Erythroblast (primary cell): ENCODE measurements at regions not wholly inside any gene's neighbourhood (a gene's known extent, or its start where the extent isn't known, plus 50 kb on each side); places are given as distances from the start of the nearest gene placed in this dataset.

Source experiments
- GATA1 ChIP-seq: IDR thresholded peaks from 2 replicates; pipeline ENCODE4 v1.6.1; 2011; ENCODE audit warnings: low read depth, mild to moderate bottlenecking, control low read depth, low read length, moderate library complexity
- POLR2A ChIP-seq: IDR thresholded peaks from 2 replicates; pipeline ENCODE4 v1.6.1; 2011; ENCODE audit warnings: mild to moderate bottlenecking, low read length

GRCh38 chr2:33782395-33783230, 183.5 kb upstream of the FAM98A start:
- TF ChIP-seq POLR2A (no peak), GATA1 (no peak)
